ENCODE measurements at regions not wholly inside any gene's neighbourhood (a gene's known extent, or its start where the extent isn't known, plus 50 kb on each side); places are given as distances from the start of the nearest gene placed in this dataset.

DNA sequence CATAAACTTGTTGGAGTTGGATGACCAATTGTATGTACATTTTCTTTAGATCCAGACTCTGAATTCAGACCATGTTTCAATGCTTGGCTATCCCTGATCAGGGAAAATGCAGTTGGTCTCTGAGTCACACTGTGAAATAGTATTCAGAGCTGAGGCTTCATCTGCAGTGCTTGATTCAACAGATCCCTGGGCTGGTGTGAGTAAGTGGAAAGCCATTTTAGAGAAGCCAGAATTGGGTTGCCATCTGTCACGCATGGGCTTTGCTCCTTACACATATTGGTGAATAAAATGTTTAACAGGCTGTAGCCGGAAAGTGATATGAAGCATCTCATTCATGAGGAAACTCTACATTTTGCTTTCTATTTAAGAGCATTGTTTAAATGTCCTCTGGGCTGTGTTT lies 50.0 kb upstream of the ACYP2 start:
- ATAC-seq, result no peak
- no peaks in the 10 kb centered on the region for H3K36me3 ChIP-seq
- WGBS, 4 donors, result 91 to 100% (median 96%) methylated on average over 2 of the region's 2 CpGs

DNA sequence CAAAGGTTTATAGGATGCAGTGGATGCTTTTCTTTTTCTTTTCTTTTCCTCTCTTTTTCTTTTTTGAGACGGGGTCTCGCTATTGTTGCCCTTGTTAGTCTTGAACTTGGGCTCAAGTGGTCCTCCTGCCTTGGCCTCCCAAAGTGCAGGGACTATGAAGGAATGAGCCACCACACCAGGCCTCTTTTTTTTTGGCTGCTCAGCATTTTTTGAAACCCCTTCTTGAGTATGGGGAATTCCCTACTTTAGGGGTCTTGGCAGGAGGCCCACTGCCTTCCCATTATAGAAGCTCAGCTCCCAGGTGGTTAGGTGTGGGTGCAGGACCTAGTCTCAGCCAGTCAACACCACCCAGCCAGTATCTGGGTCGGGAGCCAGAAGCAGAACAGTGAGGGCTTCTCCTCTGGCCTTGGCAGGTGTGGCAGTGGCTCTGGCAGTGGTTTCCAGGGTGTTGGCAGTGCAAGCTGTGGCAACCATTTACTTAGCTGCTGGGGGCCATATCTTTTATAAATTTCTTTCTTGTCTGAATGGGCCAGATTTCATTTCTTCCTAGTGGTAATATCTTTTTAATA lies 51.4 kb upstream of the ACYP2 start:
- peak; percentile 74 to 92 (median 89) for ATAC-seq
- Histone ChIP-seq H3K4me3 (no peak overlapping the region), H3K4me1 (peaks cover 0 to 7% (median 0%) of the 10 kb centered on the region in 12 donors), H3K9me3 (no peaks in the 10 kb centered on the region), H3K36me3 (no peaks in the 10 kb centered on the region), H3K27me3 (no peaks in the 10 kb centered on the region), H3K27ac (no peak overlapping the region)
- DNase-seq, result peak; percentile 29 to 72 (median 55)
- no peak for TF ChIP-seq POLR2A (IDR thresholded peaks at IDR 0.05)
- TF ChIP-seq, protein P1, sequence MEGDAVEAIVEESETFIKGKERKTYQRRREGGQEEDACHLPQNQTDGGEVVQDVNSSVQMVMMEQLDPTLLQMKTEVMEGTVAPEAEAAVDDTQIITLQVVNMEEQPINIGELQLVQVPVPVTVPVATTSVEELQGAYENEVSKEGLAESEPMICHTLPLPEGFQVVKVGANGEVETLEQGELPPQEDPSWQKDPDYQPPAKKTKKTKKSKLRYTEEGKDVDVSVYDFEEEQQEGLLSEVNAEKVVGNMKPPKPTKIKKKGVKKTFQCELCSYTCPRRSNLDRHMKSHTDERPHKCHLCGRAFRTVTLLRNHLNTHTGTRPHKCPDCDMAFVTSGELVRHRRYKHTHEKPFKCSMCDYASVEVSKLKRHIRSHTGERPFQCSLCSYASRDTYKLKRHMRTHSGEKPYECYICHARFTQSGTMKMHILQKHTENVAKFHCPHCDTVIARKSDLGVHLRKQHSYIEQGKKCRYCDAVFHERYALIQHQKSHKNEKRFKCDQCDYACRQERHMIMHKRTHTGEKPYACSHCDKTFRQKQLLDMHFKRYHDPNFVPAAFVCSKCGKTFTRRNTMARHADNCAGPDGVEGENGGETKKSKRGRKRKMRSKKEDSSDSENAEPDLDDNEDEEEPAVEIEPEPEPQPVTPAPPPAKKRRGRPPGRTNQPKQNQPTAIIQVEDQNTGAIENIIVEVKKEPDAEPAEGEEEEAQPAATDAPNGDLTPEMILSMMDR (IDR thresholded peaks at IDR 0.05), result no peak
- WGBS, 4 donors, result 71 to 84% (median 81%) methylated on average over 3 of the region's 3 CpGs
- intact Hi-C loops (cut with DNase I), result no loop called here

More for the DNA sequence above, 50.0 kb upstream of the ACYP2 start:
- TF ChIP-seq POLR2A (IDR thresholded peaks at IDR 0.05), result no peak
- TF ChIP-seq, protein P1 (IDR thresholded peaks at IDR 0.05), result no peak
- DNase-seq, result no peak
- Histone ChIP-seq H3K27ac (no peak overlapping the region), H3K4me3 (no peak overlapping the region), H3K27me3 (no peaks in the 10 kb centered on the region), H3K4me1 (peaks cover 0 to 7% (median 0%) of the 10 kb centered on the region in 12 donors), H3K9me3 (no peaks in the 10 kb centered on the region)
- intact Hi-C loops (cut with DNase I), result no loop called here

GRCh38 chr2:54062401-54062800 lies 53.0 kb upstream of the ACYP2 start:
- ATAC-seq, result no peak
- 74 to 83% (median 78%) methylated on average over 1 of the region's 1 CpG for WGBS, 4 donors

GRCh38 chr2:54061272-54061671 lies 54.1 kb upstream of the ACYP2 start:
- TF ChIP-seq, protein P1 (IDR thresholded peaks at IDR 0.05), result no peak
- TF ChIP-seq POLR2A (IDR thresholded peaks at IDR 0.05), result no peak
- 77 to 89% (median 87%) methylated on average over 1 of the region's 1 CpG for WGBS, 4 donors
- Histone ChIP-seq H3K27me3 (no peaks in the 10 kb centered on the region), H3K4me3 (no peak overlapping the region), H3K36me3 (no peaks in the 10 kb centered on the region), H3K4me1 (peaks cover 0 to 7% (median 0%) of the 10 kb centered on the region in 12 donors), H3K27ac (no peak overlapping the region), H3K9me3 (peaks cover 0 to 10% (median 0%) of the 10 kb centered on the region in 12 donors)
- ATAC-seq (no peak), DNase-seq (no peak)
- intact Hi-C loops (cut with DNase I), result no loop called here

More at GRCh38 chr2:54062401-54062800, 53.0 kb upstream of the ACYP2 start:
- no peak for TF ChIP-seq POLR2A (IDR thresholded peaks at IDR 0.05)
- TF ChIP-seq, protein P1 (IDR thresholded peaks at IDR 0.05), result no peak
- Histone ChIP-seq H3K36me3 (no peaks in the 10 kb centered on the region), H3K4me3 (no peak overlapping the region), H3K4me1 (peaks cover 0 to 7% (median 0%) of the 10 kb centered on the region in 12 donors), H3K9me3 (peaks cover 0 to 10% (median 0%) of the 10 kb centered on the region in 12 donors), H3K27ac (no peak overlapping the region), H3K27me3 (no peaks in the 10 kb centered on the region)
- no peak for DNase-seq
- intact Hi-C loops (cut with DNase I), result no loop called here
